Activated gamma-delta T cell treated with Interleukin-2 at 50 U/mL for 16 hours (primary cell): ENCODE measurements at regions not wholly inside any gene's neighbourhood (a gene's known extent, or its start where the extent isn't known, plus 50 kb on each side); places are given as distances from the start of the nearest gene placed in this dataset.
"Not testable (repeated sequence)": the region's sequence is repeated elsewhere in the genome, so short reads cannot be mapped to it uniquely, and the experiment has no call there.

Experiments
- DNase-seq: peaks from one replicate; pipeline ENCODE4 v3.0.0-alpha.2; 2020

DNA sequence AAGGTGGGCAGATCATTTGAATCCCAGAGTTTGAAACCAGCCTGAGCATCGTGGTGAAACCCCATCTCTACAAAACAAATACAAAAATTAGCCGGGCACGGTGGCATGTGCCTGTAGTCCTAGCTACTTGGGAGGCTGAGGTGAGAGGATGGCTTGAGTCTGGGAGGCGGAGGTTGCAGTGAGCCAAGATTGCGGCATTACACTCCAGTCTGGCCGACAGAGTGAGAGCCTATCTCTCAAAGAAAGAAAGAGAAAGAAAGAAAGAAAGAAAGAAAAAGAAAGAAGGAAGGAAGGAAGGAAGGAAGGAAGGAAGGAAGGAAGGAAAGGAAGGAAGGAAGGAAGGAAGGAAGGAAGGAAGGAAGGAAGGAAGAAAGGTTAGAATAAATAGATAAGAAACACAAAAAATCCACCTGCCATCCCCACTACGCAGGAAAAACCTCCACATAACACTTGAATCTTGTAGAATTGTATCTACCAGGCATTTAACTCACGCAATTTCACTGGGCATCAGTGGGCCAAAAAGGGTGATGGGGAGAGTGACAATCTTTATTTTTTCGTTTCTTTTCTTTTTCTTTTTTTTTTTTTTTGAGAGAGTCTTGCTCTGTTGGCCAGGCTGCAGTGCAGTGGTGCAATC is 58.3 kb upstream of the PTPN1 start:
- DNase-seq, result not testable (repeated sequence)

DNA sequence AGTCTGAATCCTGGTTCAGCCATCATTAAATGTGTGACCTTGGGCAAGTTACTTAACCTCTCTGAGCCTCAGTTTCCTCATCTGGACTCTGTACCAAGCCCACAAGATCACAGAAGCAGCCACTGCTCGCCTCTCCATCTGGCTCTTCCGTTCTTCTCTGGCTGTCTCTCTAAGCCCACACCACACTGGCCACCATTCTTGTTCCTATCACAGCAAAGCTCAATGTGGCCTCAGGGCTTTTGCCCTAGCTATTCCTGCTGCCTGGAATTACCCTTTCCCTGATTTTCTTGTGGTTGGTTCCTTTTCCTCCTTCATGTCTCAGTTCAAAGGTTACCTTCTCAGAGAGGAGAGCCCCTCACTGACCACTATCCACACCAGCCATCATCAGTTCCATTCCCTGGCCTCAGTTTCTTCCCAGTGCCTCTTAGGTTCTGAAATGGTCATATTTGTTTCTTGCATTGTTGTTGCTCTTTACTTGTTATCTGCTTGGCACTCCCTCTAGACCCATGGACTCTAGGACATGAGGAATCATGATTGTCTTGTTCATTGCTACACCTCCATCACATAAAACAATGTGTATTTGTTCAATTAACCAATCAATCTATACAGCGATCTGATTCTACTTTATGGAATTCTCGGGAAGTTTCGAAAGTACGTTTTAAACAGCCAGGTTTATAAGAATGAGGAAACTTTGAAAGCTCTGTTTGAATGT is 56.5 kb upstream of the PTPN1 start:
- DNase-seq, result no peak

DNA sequence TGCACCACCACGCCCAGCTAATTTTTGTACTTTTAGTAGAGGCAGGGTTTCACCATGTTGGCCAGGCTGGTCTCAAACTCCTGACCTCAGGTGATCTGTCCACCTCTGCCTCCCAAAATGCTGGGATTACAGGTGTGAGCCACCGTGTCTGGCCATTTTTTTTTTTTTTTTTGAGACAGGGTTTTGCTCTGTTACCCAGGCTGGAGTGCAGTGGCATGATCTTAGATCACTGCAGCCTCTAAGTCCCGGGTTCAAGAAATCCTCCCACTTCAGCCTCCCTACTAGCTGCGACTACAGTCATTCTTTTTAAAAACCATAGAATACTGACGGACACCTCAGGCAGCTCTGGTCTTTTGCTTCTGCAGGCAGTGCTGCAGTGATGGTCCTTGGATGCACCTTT is 54.9 kb upstream of the PTPN1 start:
- not testable (repeated sequence) for DNase-seq

DNA sequence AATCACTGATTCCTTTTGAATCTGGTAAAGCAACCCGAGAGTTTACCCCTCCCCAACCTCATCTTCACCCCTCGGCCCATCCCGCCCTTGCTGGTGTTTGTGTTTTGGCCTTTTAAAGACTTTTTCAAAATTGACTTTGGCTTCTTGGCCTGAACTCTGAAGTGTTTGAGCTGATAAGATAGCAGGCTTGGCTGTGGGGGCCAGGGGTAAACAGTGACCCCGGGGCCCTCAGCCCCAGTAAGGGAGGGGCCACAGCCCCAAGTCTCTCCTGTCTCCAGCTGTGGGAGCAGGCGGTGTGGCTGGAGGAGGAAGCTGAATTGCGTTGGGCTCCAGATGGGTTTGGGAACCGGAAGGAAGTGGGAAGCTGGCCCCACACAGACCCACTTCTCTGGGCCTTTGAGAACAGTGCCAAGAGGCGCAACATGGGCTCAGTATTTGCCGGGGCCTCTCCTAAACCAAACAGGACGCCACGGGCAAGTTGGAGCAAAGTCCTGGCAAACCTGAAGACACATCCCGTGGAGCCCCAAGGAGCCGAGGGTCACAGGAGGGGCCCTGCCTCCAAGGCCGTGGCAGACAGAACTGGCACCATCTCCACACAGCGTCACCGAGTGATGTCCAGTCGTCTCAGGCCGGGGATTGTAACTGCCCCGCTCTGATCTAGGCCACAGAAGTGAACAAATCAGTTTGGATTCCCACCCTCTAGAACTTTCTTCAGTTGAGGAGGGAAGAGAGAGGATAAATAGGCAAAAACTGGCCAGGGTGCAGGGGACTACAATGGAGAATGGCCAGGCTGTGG is 54.3 kb upstream of the PTPN1 start:
- no peak for DNase-seq

DNA sequence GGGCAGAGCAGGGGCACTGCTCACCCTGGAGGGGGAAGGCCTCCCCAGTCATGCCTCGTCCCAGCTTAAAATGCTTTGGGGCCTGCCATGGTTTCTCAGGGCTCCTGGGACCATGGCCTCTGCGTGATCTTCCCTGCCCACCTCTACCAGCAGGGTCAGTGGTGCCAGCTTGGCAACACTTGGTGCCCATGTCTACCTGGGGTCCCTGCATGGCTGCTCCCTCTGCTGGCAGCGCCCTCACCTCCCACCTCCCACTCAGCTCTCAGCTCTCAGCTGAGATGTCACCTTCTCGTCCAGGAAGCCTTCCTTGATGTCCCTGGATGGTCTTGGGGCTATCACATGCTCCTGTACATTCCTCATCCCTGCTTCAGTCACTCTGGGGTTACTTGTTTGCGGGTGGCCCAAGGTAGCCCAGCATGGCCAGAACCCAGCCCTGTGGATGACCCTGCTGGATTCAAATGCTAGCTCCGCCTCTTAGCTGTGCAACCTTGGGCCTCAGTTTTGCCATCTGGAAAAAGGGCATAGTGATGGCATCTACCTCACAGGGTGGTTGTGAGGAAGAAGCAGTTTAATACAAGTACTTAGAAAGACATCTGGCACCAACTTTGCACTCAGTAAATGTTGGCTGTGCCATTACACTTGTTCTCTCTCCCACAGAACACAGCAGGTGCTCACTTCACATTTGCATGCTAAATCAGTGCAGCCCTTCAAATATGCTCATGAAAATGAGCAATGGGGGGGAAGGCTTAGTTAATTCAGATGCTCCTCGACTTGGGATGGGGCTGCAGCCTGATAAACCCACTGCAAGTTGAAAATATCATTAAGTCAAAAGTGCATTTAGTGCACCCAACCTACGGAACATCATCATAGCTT is 53.5 kb upstream of the PTPN1 start:
- no peak for DNase-seq

DNA sequence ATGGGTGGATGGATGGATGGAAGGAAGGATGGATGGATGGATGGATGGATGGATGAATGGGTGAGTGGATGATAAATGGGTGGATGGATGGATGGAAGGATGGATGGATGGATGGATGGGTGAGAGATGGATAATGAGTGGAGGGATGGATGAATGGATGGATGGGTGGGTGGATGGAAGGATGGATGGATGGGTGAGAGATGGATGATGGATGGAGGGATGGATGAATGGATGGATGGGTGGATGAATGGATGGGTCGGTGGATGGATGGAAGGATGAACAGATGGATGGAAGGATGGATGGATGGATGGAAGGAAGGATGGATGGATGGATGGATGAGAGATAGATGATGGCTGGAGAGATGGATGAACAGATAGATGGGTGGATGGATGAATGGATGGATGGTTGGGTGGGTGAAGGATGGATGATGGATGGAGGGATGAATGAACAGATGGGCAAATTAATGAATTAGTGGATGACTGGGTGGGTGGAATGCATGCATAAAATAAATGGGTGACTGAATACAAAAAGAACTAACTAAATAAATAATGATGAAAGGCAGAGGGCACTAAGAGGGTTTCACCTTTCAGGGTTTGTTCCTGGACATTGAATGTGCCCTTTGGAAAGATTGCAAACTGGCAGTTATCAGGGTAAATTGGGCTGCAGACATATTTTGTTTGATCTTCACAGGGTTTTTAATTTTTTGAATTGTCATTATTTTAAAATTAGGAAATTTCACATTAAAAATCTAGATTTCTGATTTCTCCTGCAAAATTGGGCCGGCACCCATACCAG is 50.9 kb upstream of the PTPN1 start:
- no peak for DNase-seq

DNA sequence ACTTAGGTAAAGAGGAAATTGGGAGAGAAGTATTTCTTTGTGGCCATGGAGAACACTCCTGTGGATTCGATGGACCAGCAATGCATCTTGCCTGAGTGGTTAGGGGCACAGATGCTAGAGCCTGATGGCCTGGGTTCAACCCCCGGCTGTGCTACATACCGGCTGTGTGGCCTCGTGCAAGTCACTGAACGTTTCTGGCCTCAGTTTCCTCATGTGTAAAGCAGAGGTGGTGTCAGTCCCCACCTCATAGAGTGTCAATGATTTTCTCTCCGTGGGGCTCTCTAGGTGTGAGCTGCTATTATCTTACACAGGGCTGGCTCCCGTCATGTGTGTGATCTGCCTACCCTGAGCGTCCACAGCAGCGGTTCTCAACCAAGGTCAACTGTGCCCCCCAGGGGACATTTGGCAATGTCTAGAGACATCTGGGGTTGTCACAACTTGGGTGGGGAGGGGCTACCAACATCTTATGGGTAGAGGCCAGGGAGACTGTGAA is 50.0 kb upstream of the PTPN1 start:
- no peak for DNase-seq
